NCI-H1694 (cell line): ENCODE measurements at regions not wholly inside any gene's neighbourhood (a gene's known extent, or its start where the extent isn't known, plus 50 kb on each side); places are given as distances from the start of the nearest gene placed in this dataset.

Experiments
- DNase-seq: peaks from one replicate; lab custom pipeline; 2025; lab: John Stamatoyannopoulos, UW

DNA sequence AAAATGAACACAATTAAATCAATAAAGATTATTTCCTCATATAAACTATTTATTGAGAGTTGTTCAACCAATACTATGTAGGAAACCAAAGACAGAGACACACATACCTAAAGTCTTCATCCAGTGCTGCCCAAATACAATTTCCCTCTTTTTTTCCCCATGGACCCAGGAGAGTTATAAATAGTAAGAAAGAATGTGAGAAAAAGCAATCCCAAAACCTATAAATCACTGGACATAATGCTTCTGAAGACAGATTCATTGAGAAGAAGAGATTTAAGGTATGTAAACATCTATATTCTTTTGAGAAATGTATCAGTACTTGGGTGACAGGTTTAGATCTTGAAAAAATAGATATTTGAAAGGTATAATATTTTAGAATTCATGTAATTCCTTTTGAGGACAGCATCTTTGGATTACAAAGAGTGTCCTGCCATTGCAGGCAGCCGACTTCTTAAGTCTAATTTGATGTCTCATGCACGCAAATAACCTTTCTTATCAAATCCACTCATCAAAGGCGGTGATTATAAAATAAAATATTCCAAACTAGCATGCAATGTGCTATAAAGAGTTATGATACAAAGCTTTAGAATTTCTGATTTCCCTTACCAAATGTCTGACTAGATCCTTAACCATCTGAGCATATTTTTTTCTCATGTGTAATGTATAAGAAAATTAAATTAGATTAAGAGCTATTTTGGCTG is 739.4 kb downstream of the LIG4 start:
- no peak for DNase-seq

DNA sequence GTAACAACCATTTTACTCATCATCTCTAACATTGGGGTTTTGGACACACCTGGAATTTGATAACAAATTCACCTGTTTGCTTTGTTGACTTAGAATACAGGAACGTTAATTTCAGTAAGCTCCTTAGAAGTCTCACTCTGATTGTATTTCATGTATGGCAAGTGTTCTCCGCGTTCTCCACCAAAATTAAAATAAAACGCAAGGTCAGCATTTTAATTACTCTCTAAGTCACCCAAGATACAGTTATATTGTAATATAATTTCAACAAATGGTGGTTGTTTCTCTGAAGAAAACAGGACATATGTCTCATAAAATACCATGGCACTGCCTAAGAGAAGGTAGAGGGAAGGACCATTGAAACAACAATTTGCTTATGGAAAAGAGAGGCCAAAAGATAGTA is 742.1 kb downstream of the LIG4 start:
- no peak for DNase-seq

DNA sequence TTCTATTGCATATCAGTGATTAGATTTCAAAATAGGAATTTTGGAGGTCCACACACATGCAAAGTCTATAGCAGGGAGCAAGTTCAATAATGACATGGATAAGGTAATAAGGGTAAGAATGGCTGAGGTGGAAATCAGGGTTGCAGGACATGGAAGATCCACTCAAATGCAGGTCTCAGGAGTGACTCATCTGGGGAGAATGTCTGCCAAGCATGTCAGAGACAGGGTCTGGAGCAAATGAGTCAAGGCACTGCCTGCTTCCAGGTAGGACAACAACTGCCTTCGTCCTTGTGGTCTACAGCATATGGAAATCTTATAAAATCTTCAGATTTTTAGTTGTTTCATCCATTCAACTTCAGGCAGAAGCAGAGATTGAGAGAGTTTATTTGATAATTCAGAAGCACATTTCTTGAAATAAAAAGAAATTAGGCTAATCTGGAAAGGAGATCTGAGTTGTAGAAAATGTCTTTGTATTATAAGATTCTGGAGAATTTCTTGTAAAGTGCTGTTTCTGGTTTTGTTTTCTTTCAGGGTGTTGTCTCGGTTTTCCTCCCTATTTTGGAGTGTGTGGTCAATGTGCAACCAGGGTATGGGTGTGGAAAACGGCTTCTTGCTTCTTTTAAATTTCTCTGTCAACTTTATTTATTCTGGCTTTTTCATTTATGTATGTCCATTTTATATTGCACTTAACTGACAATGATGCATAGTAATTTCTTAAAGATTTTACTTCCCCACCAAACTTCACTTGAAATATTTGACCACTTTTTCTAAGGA is 748.8 kb downstream of the LIG4 start:
- DNase-seq: no peak

DNA sequence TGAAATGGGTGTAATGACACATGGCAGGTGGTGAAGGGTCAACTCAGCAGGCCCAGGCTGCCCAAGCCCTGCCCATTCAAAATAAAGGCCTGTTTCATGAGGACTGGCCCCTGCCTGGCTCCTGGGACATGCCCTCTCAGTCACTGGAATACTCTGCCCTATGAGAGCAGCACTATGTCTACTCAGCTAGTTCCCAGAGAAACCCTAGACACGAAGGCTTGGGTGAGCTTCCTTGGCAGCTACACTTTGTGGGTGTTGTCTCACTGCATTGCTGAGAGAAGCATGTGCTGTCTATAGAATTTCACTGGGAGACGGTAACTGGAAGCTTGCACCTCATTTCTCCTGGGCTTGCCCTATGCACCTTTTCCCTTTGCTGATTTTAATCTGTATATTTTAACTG is 752.8 kb downstream of the LIG4 start:
- DNase-seq: no peak

DNA sequence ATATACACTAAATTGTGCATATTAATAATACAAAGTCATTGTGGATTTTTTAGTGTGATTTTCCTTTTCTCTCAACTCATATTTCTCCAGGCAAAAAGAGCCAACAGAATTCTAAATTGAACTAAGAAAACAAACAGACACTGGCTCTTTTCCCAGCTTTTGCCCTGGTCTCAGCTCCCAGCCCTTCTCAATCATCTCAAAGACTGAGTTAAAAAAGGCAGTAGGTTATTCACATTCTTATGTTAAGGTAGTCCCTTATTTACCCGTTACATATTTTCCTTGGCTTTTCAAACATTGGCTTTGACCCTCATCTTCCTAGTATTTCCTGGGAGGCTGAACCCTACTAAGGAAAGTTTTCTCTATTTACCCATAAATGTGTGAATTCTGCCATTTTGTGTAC is 753.6 kb downstream of the LIG4 start:
- DNase-seq: no peak

DNA sequence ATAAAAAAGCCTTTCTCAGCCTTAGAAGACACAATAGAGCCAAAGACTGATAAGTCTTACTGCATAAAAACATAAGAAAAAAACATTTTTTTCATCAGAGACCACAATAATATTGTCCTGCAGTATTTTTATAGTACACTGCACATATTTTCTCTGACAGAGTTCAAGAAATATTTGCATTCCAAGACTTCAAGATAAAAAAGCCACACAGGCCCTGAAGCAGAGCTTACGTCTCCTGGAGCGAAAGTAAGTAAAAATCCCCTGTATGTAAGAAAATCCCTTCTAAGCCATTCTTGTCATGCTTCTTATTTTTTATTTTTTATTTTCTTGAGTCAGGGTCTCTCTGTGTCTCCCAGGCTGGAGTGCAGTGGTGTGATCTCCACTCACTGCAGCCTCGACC is 755.9 kb downstream of the LIG4 start:
- no peak for DNase-seq

DNA sequence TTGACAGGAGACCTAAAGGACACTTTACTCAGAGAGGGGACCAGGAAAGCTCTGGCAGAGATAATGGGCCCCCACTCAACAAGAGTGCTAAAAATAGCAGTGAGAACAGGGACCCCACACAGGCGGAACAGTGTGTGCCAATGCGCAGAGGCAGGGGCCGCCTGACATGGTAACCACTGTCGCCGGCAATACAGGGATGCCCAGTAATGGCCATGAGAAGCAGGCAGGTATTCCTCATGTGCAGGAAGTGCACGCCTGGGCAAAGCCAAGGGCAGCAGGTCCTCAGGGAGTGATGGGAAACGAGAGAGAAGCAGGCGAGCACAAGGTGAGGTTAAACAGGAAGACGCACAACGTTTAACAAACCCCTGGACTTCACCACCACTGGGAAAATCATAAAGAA is 757.1 kb downstream of the LIG4 start:
- no peak for DNase-seq

DNA sequence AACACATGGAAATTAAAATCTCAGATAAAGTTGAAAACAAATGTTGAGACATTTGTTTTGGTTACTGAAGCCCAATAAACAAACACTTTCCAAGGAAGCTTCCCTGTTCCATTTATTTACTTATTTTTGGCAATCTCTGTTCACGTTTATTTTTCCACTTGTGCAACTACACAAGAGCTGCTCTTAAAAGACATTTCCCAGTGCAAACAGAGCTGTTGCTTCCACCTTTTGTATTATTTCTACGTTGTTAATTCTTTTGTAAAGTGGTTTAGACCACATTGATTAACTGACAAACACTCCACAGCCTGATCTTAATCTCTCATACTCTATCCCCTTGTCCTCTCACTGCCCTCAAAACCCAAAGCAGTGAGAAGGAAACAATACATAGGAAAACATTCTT is 757.6 kb downstream of the LIG4 start:
- DNase-seq: no peak

DNA sequence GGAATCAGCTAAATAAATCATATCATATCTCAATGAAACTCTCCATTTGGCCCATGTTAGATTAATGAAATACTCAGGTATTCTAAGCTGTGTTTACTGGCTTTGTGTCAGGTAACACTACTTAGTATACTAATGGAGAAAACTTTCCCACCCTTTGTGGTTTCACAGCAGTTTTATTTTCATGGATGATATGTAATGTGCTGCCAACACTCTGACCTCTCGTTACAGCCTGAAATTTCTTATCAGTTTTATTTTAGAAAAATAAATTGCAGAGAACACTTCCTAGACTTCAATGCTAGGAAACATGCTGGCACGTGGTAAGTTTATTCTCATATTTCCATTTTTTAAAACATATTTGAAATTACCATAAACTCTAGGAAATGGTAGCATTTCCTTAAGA is 758.9 kb downstream of the LIG4 start:
- no peak for DNase-seq

DNA sequence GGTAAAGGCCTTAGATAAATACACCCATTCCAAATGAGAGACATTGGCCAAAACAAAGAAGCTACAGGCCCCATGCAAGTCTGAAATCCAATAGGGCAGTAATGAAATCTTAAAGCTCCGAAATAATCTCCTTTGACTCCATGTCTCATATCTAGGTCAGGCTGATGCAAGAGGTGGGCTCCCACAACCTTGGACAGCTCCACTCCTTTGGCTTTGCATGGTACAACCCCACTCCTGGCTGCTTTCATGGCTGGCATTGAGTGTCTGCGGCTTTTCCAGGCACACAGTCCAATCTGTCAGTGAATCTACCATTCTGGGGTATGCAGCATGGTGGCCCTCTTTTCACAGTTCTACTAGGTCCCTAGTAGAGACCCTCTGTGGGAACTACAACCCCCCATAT is 762.5 kb downstream of the LIG4 start:
- DNase-seq: no peak

DNA sequence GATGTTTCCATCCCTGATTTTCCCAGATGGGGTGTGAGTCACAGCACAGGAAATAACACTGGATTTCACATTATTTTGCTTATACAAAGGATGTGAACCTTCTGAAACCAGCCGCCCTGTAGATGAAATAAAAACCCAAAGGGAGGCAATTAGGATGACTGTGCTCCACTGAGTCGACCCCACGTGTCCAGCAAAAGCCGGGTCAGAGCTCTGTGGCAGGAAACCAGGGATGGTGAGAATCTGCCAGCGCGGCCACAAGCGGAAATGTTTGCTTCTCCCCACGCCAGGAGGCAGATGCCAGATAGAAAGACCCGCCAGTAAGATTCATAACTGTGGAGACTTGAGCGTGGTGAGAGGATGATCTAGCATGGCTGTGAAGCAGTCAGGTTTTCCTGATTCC is 764.4 kb downstream of the LIG4 start:
- no peak for DNase-seq

DNA sequence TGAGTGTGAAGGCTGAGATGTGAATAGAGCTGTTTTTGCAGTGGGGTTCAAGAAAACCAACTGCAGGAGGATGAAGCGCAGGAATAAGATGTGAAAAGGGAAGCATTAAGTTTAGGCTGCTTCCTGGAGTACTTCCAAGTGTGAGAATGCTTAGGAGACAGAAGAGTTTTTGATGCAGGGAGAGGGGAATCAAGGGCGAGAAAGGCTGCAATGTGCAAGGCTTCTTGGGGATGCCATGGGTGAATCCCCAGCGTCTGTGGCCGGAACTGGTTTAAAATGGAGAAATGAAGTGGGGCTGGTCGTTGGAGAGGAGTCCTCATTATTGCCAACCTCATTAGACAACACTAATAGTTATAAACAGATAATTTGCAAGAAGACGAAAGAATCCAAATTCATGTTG is 764.9 kb downstream of the LIG4 start:
- no peak for DNase-seq

DNA sequence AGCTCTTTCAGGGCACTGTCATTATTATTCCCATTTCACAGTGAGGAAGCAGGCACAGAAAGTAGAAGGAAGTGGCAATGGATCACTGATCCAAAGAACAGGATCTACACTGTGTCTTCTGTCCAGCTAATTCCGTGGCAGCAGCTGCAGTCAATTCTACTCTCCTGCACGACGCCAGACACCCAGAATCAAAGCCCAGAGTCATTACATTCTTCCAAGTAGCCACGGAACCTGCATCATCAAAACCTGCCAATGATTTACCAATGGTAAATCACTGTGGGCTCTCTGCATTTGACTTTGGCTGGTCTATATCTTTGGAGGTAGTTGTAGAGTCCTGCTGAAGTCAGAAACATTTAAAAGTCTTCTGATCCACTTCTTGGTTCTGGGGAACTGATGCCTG is 767.7 kb downstream of the LIG4 start:
- no peak for DNase-seq

DNA sequence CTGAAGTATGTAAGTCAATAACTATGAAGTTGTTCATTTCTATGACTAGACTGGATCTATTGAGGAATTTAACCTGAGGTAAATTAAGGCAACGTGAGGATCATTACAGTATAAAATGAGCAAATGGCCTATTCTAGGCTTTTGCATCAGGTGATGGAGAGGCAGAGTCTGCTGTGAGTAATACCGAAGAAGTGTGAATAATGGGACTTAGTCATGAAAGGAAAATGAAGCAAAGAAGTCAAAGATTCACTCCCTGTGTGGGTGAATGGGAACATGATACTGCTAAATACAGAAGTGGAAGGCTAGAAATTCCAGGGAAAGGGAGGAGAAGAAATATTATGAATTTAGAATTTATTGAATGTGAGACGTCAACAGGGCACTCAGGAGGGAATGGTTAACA is 774.1 kb downstream of the LIG4 start:
- DNase-seq: no peak

DNA sequence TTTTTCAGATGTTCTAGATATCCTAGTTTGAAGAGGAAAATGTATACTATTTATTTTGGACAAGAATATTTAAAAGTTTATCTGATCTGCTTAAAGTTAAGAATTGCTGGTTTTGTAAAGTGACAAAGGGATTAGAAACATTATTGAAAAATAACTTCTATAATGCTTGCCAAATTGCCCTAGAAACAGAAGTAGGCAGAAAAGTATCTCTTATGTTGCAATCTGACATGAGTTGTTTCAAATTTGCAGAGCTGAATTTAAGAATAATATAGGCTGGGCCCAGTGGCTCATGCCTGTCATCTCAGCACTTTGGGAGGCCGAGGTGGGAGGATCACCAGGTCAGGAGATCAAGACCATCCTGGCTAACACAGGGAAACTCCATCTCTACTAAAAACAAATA is 777.1 kb downstream of the LIG4 start:
- no peak for DNase-seq

DNA sequence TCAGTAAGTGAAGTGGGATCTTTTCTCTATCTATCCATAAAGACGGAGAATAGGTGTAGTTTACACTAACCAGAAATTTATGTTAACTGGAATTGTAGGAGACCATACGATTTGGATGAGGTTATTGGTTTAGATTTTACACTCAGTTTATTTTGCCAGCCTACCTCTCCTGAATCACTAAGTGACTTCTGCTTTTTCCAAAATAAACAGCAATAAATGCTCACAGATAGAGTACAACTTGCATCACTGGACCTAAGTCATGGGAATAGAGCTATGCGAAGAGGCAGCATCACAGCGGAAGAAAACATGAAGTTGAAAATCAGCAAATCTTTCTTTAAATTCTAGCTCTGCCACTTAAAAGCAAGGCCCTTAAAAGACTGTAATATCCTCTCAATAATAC is 781.0 kb downstream of the LIG4 start:
- DNase-seq: no peak

DNA sequence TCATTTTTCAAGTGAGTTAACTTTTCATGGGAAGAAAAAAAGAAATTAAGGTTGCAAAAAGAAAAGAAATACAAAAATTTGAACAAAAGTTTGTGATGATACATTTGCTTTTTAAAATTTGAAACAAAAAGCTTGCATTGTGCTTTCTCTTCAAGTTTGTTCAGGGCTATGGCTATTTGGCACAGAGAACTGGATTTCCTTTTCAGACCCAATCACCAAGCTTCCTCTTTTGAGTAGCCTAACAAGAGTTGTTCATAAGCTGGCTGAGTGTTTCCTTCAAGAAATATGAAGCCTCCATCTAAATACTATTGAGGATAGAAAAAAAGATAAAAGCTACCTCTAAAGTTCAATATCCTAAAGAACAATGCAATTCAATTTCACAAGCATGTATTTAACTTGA is 787.8 kb downstream of the LIG4 start:
- no peak for DNase-seq

DNA sequence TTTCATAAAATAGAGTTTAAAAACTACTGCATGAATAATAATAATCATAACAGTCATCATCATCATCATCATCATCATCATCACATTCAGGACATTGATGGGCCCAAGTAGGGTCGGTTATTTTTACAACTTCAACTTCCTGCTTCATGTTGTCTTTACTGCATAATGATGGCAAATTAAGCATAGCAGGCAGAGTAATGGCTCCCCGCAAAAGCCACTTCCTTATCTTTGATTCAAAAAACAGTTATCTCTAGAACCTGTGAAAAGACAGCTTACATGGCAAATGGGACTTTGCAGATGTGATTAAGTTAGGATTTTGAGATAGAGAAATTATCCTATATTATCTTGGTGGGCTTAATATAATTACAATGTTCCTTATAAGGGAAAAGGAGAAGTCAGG is 792.9 kb downstream of the LIG4 start:
- no peak for DNase-seq

DNA sequence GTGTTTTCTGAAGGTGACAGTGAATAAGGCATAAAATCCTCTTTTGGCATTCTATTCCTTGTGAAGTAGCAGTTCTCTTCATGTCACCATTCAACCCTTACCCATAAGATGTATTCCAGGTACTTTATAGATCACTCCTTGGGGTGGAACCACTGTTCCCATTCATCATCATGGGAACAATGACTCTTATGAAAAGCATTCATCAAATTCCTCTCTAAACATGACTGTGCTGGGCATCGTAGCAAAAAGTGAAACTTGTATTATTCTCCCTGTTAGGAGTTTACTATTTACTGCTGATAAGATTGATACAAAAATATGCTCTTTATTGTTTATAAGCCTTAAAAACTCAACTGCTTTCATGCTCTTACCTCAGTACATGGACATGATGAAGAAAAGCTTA is 793.4 kb downstream of the LIG4 start:
- no peak for DNase-seq

DNA sequence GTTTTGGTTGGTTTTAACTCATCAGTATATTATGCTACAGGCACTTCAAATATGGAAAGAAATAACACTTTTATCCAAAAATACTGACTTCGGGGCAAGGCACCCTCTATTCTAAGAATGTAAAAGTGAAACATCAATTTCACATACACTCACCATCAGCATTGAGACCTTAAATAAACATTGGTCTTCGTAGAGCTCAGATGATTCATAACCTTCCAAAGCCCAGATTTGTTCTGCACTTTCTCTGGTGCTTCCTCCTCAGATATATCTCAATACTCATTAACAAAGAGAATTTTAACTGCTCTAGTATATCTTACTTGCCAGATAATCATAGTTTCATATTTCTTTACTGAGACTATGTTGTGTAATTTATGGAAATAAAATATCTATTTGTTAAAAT is 794.3 kb downstream of the LIG4 start:
- DNase-seq: no peak

DNA sequence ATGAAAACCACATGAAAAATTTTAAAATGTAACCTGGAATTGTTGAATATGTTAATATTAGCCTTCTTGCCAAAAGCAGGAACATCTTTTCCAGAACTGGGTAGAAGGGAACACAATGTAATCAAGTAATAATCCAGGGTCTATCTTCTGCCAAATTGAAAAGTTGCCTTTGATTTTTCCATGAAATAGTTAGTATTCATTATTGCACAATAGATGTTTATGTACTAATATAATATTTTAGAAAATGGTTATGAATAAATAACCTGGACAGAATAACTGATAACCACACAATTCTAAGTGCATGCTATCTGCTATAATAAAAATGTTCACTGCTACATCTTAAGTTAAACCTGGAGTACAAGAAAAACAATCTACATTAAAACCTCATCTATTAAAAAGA is 802.3 kb downstream of the LIG4 start:
- DNase-seq: no peak

DNA sequence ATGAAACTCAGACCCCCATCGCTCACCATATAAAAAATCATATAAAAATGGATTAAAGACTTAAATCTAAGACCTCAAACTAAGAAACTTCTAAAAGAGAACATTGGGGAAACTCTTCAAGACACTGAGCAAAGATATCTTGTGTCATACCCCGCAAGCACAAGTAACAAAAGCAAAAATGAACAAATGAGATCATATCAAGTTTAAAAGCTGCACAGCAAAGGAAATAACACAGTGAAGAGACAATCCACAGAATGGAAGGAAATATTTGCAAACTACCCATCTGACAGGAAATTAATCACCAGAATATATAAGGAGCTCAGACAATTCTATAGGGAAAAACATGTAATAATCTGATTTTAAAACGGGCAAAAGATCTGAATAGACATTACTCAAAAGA is 808.3 kb downstream of the LIG4 start:
- DNase-seq: no peak

DNA sequence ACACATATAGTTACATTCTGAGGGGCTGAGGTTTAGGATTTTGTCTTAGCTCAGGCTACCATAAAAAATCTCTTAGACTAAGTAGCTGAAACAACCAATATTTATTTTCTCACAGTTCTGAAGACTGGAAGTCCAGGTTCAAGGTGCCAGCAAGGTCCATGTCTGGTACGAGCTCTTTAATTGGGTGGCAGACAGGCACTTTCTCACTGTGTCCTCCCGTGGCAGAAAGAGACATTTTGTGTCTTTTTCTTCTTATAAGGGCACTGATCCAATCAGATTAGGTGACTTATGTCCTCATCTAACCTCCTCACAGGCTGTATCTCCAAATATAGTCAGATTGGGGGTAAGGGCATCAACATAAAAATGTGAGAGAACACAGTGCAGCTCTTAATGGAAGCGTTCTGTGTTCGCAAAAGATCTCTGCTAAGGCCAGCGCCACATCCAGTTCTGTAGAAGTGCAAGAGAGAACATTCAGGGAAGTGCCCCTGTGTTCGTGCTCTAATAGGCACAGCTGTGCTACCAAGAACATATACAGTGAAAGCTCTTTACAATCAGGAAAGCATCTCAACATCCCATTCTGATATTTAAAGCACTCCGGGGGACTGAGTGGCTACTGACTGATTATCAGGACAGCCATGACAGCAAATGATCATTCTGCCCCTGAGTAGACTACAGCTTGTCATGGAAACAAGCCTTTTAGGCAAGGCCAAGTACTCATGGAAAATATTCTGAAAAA is 819.2 kb downstream of the LIG4 start:
- DNase-seq: no peak
